Coronary artery (tissue), 2 donors: ENCODE measurements at regions not wholly inside any gene's neighbourhood (a gene's known extent, or its start where the extent isn't known, plus 50 kb on each side); places are given as distances from the start of the nearest gene placed in this dataset.

Experiments used
- DNase-seq: peaks from one replicate; pipeline ENCODE4 v3.0.0-alpha.2; 2017; ENCODE audit warnings: low spot score
- H3K27ac ChIP-seq, 2 donors: fragments of 200-600 bp; sonication (generic); one replicate each; pipeline ENCODE4 v1.5.1; 2016 to 2019
- H3K4me3 ChIP-seq: fragments of 200-600 bp; sonication (generic); 2 replicates; pipeline ENCODE4 v1.5.1; 2016; ENCODE audit warnings: mild to moderate bottlenecking, moderate library complexity
- TF ChIP-seq, protein P1 (sequence below): fragments of 200-600 bp; sonication (generic); IDR thresholded peaks from one replicate; pipeline ENCODE4 v1.5.1; 2019; ENCODE audit warnings: antibody characterized with exemption

DNA sequence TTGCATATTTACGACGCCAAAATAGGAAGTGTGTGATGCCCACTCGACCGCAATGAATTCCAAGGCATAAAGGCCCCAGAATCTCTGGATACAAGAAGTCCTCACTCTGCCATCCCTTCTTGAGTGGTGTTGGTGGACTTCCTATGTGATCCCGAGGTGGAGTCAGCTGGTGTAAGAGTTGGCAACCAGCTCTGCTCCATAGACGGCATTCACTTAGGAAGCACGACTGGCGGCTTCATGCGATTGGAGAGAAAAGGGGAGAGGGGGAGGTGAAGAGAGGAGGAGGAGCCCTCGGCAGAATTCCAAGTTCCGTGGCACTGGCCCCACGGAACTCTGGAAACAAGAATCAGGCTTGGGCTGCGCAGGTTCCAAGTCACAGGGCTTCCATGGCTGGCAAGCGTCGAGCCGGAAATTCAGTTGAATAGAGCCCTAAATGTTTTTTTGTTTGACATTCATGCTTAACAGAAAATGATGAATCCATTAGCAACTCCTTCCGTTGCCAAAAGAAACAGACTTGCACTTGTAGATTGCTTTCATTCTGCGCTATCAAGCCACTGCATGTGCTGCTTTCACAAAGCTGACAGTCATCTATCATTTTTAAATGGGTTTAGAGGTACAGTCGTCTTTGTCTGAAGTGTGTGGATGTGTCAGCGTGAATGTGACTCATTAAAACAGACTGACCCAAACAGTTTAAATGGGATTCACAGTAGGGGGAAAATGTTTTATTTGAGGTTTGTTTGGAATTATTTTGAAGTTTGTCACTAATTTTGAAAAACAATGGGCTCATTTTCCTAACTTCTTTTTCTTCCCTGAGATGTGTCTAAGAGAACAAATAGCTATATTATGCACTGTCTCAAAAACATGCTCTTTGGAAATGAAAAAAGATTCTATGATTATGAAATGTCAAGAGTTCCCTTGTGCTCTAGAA is 428.3 kb upstream of the ATP11B start:
- TF ChIP-seq, protein P1, sequence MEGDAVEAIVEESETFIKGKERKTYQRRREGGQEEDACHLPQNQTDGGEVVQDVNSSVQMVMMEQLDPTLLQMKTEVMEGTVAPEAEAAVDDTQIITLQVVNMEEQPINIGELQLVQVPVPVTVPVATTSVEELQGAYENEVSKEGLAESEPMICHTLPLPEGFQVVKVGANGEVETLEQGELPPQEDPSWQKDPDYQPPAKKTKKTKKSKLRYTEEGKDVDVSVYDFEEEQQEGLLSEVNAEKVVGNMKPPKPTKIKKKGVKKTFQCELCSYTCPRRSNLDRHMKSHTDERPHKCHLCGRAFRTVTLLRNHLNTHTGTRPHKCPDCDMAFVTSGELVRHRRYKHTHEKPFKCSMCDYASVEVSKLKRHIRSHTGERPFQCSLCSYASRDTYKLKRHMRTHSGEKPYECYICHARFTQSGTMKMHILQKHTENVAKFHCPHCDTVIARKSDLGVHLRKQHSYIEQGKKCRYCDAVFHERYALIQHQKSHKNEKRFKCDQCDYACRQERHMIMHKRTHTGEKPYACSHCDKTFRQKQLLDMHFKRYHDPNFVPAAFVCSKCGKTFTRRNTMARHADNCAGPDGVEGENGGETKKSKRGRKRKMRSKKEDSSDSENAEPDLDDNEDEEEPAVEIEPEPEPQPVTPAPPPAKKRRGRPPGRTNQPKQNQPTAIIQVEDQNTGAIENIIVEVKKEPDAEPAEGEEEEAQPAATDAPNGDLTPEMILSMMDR = no peak
- no peak overlapping the region for H3K27ac ChIP-seq
- H3K4me3 ChIP-seq = no peak overlapping the region
- DNase-seq = no peak

DNA sequence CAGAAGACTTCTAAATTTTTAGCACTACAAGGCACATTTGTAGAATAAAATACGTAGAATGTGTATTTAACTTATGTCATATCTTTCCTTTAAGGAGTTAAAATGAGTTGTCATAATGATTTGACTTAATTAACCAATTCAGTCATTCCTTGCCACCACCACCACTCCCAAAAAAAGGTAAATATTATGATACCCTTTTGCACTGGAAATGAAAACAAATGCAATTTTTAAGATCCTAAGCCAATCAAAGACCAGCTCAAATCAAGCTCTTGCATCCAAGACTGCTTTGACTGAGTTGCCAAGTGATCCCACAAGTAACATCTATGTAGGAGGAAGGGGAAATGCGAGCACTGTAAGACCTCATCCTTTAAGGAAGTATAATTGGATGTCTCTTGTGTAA is 426.6 kb upstream of the ATP11B start:
- no peak overlapping the region for H3K27ac ChIP-seq
- TF ChIP-seq, protein P1 = no peak
- no peak overlapping the region for H3K4me3 ChIP-seq
- no peak for DNase-seq

DNA sequence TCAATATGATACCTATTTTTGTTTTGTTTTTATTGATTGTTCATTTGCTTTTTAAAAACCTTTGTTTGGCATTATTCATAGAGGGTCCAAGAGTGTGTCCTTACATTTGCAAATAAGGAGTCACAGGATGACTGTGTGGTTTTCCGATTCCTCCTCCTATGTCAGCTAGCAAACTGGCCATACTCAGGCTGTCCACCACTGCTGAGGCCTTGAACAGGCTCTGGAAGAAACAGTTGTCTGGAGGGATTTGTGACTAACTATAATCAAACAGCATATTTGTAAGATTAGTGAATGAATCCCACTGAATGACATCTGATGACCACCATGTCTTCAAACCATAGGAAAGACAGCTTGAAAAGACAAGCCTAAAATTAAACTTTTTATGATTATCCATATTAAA is 423.4 kb upstream of the ATP11B start:
- Histone ChIP-seq H3K4me3 (no peak overlapping the region), H3K27ac (no peak overlapping the region)
- TF ChIP-seq, protein P1 = no peak
- no peak for DNase-seq

DNA sequence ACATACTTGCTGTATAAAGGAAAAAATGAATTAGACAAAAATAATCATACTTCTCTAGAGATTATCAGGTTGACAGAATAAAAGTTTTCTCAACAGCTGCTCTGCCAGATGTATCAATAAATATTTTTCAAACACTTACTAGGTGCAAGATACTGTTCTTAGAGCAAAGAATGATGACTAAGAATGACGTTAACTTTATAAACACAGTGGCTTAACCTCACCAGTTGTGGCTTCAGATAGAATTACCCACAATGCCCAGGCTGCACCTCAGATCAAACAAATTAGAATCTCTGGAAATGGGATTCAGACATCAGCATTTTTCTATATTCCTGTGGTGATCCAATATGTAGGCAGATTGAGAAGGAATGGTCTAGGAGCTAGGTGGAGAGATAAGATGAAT is 422.4 kb upstream of the ATP11B start:
- TF ChIP-seq, protein P1 = no peak
- H3K4me3 ChIP-seq = no peak overlapping the region
- H3K27ac ChIP-seq = no peak overlapping the region
- DNase-seq = no peak

DNA sequence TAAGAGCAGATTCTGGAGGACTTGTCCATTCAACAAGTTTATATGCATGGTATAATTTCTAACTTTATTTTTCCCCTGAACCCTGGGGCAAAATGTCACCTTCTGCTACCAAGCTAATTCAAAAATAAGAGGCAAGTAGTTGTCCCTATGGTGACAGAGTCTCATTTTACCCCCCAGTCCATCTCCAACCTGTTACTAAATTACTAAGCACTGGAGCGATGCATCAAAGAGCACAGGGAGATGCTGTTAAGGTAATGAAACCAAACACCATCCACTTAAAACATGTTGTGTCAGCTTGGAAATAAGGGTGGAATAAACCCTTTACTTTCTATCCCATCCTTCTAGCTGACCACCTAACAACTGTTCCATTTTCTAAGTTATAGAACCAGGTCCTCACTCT is 417.4 kb upstream of the ATP11B start:
- Histone ChIP-seq H3K4me3 (no peak overlapping the region), H3K27ac (no peak overlapping the region)
- DNase-seq = no peak
- TF ChIP-seq, protein P1 = no peak

DNA sequence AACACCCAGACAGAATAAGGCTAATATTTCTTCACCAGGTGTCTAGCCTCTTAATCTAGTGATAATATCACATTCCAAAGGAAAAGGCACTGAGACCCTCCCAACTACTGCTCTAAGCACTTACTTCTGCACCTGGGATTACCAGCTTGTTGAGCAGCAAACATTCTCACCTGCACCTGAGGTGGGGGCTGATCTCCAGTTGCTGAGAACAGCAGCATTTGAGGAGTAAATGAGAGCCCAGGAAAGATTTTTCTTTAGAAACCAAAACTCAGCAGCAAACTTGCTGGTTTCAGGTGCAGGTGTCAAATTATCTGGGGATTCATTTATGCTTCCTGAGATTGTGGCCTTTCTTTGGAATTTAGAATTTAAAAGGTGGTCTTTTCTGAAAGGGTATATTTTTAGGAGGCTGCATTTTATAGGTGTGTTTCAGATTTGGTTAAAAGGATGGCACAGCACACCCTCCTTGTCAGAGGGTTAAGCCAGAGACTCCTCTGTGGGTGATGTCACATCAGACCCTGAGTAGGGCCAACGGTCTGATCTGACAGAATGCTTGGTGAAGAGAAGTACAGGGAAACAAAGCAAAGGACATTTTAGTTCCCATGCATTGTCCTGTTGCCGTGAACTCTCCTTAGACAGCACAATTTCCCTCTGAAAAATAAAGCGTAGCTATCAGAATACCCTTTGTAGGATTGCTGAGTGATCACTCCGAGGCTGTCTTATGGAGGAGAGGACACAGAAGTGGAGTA is 411.0 kb upstream of the ATP11B start:
- Histone ChIP-seq H3K27ac (no peak overlapping the region), H3K4me3 (no peak overlapping the region)
- TF ChIP-seq, protein P1 = no peak
- no peak for DNase-seq
